ENCODE measurements at regions not wholly inside any gene's neighbourhood (a gene's known extent, or its start where the extent isn't known, plus 50 kb on each side); places are given as distances from the start of the nearest gene placed in this dataset.

- no peak for DNase-seq
Measured at GRCh38 chr9:80964374-80964773, 725.0 kb downstream of the TLE1 start.

GRCh38 chr9:80957801-80958200, 731.5 kb downstream of the TLE1 start:
- no peak for DNase-seq

DNA sequence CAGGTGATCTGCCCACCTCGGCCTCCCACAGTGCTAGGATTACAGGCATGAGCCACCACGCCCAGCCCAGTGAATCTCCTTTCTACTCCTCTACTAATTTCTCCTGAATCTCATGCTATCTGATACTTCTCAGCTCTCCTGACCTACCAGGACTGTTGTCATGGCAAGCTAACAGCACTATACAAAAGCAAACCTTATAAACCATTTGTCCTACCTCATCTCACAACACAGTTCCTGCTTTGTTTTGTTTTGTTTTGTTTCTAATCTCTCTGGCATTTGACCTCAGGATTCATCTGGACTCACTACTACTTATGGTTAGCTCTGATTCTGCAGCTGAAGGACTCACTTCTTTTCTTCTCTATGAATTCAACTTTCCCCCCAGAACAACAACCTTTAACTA, 734.8 kb downstream of the TLE1 start:
- no peak for DNase-seq

GRCh38 chr9:80952363-80952922, 736.9 kb downstream of the TLE1 start:
- no peak for DNase-seq

- DNase-seq, result no peak
Measured at GRCh38 chr9:80951675-80952074, 737.7 kb downstream of the TLE1 start.

DNA sequence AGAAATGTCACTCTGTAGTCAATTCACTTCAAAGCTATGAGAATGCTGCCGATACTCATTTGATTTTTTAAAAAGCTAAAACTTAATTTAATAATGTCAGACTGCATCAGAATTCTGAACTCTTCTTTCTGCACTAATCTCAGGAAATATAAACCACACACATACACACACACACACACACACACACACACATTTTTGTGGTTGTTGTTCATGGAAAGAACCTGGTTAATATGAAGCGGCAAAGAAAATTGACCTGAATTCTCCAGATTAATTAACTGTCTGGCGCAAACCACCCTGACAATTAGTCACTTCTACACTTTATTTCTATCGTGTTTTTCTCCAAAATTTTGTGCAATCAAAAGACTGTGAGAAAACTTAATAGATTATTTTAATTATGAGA, 740.5 kb downstream of the TLE1 start:
- DNase-seq, result no peak

DNA sequence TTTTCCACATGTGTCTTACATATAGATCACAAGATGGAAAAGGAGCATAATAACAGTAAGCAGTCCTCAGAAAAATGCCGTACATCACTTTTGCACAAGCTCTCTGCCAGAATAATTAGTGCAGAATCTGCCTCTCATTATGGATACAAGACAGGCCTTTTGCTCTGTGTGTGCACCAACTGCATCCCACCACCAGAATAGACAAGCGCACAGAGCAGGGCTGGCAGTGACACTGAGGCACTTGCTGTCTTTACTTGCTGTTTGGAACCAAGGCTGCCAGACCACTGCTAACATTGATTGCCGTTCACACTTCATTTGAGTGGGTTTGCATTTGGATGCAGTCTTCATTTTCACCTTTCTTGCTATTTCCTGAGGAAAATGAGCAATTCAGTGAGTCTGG, 741.3 kb downstream of the TLE1 start:
- no peak for DNase-seq

DNA sequence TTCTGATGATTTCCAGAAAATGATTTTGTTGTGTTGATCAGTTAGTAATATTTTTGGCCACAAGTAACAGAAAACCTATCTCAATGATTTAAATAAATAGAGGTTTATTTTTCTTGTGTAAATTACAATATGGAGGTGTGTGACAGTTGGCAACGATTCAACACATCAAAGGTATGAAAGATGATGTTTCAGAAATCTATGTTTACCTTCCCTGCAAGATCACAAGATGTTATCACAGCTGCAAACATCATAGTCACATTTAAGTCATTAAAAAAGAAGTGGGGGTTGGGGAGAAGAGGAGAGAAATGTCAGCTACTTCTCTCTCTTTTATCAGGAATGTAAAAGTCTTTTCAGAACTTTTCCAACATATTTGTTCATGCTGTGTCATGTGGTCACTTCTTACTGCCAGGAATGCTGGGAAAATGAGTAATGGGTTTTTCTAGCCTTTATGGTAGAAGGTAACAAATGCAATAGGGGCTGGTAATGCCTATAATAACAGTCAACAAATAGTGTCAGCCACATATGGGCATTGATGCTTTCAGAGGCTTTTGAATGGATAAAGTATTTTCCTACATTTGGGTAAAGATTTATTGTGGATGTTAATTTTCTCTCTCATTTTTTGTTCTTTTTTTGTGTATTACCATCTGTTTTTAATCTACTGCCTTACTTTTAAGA, 742.7 kb downstream of the TLE1 start:
- no peak for DNase-seq

DNA sequence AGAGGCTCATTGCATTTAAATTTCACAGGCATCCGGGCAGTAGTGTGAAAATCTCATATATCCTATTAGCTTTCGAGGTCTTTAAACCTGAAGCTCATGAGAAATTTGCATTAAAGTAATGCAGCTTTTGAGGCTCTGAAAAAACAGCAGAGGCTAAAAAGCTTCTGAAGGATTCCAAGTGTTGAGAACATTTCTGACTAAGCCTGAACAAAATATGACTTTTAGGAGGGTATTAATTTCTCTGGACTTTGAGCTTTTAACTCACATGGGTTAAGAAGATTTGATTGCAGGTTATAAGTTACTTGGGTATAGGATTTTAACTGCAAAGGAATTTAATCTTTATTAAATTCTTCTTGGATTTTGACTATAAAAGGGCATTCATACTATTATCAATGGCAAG, 743.9 kb downstream of the TLE1 start:
- DNase-seq, result no peak

DNA sequence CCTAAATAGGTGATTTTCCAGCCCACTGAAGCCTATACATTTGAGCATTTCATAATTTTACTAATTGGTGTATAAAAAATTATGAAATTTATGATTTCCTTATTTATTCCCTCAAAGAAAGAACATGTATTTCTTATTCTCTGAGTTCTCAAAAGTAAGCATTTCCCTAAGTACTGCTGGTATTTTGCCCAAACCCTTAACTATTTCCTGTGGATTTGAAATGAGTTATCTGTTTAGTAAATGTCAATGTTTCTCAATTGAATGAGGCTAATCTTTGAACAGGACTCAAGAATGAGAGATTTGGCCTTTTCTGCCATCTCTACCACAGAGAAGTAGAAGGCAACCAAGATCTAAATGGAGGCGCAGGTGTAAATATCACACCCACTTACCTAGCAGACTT, 751.7 kb downstream of the TLE1 start:
- no peak for DNase-seq

DNA sequence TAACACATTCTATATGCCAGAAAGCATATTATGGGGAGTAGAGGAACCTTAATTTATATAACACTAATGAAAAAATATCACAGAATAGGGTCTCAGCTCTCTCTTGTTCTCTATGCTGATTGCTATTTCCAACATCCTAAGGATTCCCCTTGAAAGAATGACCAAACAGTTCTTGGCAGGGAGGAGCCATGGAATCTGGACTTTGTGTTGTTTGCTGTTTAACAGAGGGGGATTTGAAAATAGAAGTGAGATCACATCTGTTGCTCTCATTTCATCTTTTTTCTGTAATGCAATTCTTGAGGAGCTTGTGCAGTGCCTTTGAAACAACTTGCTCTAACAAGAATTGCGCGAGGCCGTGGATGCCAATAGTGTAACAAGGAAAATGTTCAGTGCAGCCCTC, 755.3 kb downstream of the TLE1 start:
- no peak for DNase-seq

DNA sequence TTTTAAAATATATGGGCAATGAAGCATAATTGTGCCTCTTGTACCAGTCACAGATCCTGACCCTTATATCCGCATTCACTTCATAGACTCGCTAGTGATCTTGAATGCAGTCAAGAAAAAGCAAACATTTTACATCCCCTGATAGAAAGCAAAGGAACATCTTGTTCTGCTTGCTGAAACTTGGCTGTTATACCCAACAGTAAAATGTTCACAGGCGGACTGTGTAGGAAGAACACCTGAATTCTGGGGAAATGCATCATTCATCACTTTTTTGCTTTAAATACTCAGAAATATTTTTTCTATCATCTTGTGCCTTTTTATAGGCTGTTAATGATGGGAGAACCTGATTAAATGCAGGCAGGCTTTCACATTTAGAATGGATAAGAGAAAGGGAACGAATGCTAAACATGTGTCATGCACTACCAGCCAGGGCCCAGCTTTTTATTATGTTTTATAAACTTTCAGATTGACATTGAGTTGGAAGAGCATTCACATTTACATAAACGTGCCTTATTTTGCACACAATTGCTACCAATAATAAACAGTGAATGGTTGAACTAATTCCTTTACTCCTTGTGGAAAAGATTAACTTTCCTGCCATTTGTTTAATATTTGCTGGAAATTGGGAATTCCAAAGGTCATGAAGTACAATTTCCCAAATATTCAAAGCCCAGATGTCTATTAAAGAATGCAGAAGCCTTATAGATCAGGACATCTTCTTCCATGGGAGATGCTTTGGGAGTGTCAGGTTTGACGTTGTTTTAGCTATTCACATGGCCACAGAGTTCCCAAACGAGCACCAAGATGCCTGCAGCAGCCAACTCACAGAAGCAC, 756.2 kb downstream of the TLE1 start:
- no peak for DNase-seq

DNA sequence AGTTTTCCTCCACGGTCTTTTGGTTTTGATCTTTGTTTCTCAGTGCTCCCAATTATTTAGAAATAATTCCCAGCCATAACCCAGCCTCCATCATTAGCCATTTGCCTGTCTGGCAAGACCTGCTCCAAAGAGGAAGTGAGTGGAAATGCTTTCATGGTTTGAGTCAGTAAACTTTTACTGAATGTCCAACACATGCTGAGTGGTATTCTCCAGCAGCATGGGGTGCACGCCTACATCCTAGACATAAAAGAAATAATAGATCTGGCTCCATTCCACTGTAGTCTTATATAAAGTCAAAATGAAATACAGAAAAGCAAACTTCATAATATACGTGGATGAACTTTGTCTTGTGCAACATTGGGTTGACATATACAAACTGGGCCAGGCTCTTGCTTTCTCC, 757.2 kb downstream of the TLE1 start:
- no peak for DNase-seq

DNA sequence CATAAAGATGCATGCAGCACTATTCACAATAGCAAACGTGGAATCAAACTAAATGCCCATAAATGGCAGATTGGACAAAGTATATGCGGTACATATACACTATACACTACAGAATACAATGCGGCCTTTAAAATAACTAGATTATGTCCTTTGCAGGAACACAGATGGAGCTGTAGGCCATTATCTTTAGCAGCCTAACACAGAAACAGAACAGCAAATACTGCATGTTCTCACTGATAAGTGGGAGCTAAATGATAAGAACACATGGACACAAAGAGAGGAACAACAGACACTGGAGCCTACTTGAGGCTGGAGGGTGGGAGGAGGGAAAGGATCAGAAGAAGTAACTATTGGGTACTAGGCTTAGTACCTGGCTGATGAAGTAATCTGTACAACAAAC, 758.2 kb downstream of the TLE1 start:
- no peak for DNase-seq

DNA sequence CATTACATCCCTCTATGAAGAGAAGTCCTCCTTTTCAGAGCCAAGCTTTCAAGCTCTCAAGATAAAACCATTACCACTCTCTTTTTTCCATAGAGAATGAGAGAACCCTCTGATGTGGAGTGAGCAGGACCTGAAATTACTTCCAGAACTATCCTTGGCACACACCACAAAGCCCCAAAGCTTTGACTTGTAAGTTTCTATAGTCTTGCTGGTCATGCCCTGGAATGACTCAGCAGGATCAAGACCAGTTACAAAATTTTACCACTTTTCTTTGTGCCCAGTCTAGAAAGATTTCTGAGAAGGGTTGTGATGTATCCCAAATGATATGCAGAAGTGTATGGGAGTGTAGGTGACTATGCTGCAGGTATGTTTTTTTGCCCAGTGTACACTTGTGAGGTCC, 760.6 kb downstream of the TLE1 start:
- DNase-seq, result no peak

GRCh38 chr9:80926611-80927010, 762.7 kb downstream of the TLE1 start:
- DNase-seq, result no peak

DNA sequence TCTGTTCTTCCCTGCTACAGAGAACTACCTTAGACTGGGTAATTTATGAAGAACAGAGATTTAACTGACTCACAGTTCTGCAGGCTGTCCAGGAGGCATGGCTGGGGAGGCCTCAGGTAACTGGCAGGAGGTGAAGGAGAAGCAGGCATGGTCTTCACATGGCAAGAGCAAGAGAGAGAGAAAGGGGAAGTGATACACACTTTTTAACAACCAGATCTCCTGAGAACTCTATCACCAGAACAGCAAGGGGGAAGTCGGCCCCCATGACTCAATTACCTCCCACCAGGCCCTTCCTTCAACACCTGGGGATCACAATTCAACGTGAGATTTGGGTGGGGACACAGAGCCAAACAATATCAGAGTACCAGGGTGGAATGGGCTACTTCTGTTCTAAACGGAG, 766.8 kb downstream of the TLE1 start:
- no peak for DNase-seq

DNA sequence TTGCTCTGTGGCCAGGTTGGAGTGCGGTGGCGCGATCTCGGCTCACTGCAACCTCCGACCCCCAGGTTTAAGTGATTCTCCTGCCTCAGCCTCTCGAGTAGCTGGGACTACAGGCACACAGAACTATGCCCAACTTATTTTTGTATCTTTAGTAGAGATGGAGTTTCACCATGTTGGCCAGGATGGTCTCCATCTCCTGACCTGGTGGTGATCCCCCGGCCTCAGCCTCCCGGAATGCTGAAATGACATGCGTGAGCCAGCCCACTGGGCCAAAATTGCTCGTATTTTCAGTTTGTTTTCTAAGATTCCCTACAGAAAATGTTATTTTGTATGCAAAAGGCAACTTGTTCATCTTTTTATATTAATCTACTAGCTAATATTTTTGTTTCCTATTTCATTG, 782.6 kb downstream of the TLE1 start:
- no peak for DNase-seq

DNA sequence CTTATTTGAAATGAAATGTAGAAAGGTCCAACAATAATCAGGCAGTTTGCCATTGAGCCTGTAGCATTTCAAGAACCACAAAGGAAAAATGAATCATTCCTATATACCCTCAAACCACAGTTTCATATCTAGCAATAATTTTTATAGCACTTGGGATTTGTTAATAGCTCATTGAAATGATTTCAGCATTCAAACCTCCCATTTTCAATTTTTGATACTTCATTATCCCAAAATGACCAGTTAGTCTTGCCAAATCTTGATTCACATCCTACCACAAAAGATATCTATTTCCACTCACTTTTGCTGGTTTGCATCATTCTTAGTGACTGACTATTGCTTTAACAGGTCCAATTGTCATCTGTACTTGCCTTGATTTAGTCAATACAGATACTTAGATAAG, 790.1 kb downstream of the TLE1 start:
- no peak for DNase-seq

DNA sequence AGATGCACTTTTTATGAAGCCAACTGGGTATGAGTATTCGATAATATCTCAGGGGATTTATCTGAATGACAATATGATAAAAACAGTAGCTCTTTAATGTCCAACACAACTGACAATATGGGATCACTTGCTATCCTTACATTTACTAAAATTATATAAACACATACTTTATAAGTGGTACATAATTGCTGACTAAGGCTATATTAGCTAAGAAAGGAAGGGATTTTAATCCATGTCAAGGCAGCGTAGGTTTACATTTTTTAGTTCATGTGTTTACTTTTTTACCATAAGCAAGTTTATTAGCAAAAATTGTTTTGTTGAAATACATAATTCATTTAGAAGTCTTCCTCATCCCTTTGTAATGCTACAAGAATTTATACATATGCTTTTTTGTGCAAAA, 796.2 kb downstream of the TLE1 start:
- no peak for DNase-seq

DNA sequence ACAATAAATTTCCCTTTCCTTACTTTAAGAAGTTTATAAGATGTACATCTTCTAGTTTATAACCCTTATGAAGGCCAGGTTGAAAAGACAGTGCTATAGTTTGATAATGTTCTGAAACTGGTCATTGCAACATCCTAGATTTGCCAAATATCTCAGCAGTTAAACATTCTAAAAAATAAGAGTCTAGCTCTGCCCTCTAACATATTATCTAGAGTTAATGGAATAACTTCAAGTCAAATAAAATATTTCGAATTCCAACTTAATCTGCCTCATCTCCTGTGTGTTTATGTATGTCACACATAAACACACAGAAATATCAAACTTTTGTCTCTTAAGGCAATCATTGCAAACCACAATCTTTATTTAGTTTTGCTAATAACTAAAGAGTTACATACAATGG, 796.6 kb downstream of the TLE1 start:
- DNase-seq, result no peak

- DNase-seq, result no peak
Measured at GRCh38 chr9:80890124-80890523, 799.2 kb downstream of the TLE1 start.

- no peak for DNase-seq
Measured at GRCh38 chr9:80885894-80886293, 803.5 kb downstream of the TLE1 start.

DNA sequence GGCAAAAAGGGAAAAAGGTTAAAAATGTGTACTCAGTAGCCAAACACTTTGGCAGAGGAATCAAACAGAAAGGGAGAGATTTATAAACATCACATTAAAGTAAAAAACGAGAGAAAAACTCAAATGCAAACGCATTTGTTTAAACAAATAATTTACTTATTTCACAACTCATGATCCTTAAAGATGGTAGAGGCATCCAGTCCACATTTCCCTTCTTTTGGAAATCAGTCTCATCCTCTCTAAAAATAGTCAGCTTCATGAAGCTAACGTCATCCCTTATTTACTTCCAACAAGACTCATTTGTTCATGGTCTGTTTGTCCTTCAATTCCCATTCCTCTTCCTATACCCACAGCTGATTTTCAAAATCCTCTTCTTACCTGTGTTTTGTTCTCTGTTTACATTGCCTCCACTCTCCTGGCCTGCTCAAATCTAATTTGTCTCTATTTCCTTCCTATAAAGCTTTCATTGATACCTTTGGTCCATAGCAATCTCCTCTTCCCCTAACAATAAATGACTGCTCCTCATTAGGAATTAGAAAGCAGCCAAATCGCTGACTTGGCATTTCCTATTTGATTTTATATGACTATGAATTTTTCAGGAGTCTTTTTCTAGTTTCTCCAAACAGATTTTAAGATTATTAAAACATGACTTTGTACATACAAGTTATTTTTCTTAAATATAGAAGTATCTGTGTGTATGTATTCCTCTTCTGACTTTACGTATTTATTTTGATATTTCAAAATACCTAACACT, 805.3 kb downstream of the TLE1 start:
- no peak for DNase-seq

Measured in NCI-H748 treated with DMSO at 0.1 percent for 48 hours (cell line).